GM12878 (cell line): ENCODE measurements at regions not wholly inside any gene's neighbourhood (a gene's known extent, or its start where the extent isn't known, plus 50 kb on each side); places are given as distances from the start of the nearest gene placed in this dataset.

Source experiments
- ATAC-seq: fragments of 200-7000 bp; cut with Tn5 transposase; 3 replicates; pipeline ENCODE4 v1.9.1; 2020; ENCODE audit warnings: mild to moderate bottlenecking, moderate library complexity
- BruUV-seq: library from RNA; stranded (reverse); fragments of 400-500 nt; replicated peaks from 2 replicates; lab custom pipeline; 2021; lab: Mats Ljungman, UMichigan
- CTCF ChIA-PET: fragments of 300-600 bp; sonication (Branson Sonifier 250); formaldehyde crosslinking; extraction: SDS; loops from one replicate; lab custom pipeline; 2021; ENCODE audit warnings: inconsistent platforms; lab: Yijun Ruan, JAX
- POLR2A ChIA-PET: fragments of 350-600 bp; formaldehyde crosslinking; extraction: SDS; loops from one replicate; lab custom pipeline; 2021; ENCODE audit warnings: inconsistent platforms; lab: Charles Lee
- RAD21 ChIA-PET: fragments of 300-600 bp; sonication (Branson Sonifier 250); formaldehyde crosslinking; loops from one replicate; lab custom pipeline; 2023; ENCODE audit warnings: antibody characterized with exemption; ENCODE audit not compliant: unreplicated experiment; lab: Charles Lee
- SMC1A ChIA-PET: fragments of 300-600 bp; sonication (Branson Sonifier 250); formaldehyde crosslinking; loops from one replicate; lab custom pipeline; 2023; ENCODE audit not compliant: unreplicated experiment, uncharacterized antibody; lab: Charles Lee
- DNase-seq: peaks from one replicate; pipeline ENCODE4 v3.0.0-alpha.2; 2011; ENCODE audit warnings: low read depth, low spot score
- FAIRE-seq: peaks from 3 replicates; lab custom pipeline; 2011; peaks lifted over from hg19 to GRCh38; lab: Jason Lieb, UNC
- H2AFZ ChIP-seq: 2 replicates; pipeline ENCODE4 v1.6.0; 2011; ENCODE audit warnings: low read depth, low read length, control low read depth; ENCODE audit not compliant: control insufficient read depth
- H3K27ac ChIP-seq: 2 replicates; pipeline ENCODE4 v1.5.1; 2011; ENCODE audit warnings: control low read depth; ENCODE audit not compliant: control insufficient read depth, insufficient read depth
- H3K27me3 ChIP-seq, 2 experiments: replicated peaks in 1 of 2; 2 replicates each; pipeline versions ENCODE4 v1.6.0 to v1.6.1; 2011; ENCODE audit warnings: low read length in 1 of 2; ENCODE audit not compliant: control insufficient read depth in 2 of 2, insufficient read depth in 2 of 2
- H3K36me3 ChIP-seq, 2 experiments: 2 replicates each; pipeline ENCODE4 v1.5.1; 2011; ENCODE audit warnings: low read length in 1 of 2; ENCODE audit not compliant: control insufficient read depth in 2 of 2, insufficient read depth in 2 of 2
- H3K4me1 ChIP-seq: 2 replicates; pipeline ENCODE4 v1.6.1; 2011; ENCODE audit warnings: mild to moderate bottlenecking, low read length, moderate library complexity, mixed read lengths; ENCODE audit not compliant: control insufficient read depth, insufficient read depth
- H3K4me2 ChIP-seq: 2 replicates; pipeline ENCODE4 v1.6.0; 2011; ENCODE audit warnings: control low read depth; ENCODE audit not compliant: control insufficient read depth, insufficient read depth
- H3K4me3 ChIP-seq: fragments of 200-600 bp; sonication (generic); 2 replicates; pipeline ENCODE4 v1.5.1; 2016
- H3K79me2 ChIP-seq: 2 replicates; pipeline ENCODE4 v1.6.0; 2011; ENCODE audit warnings: low read length; ENCODE audit not compliant: control insufficient read depth, insufficient read depth
- H3K9ac ChIP-seq: 2 replicates; pipeline ENCODE4 v1.8.0; 2011; ENCODE audit warnings: low read length, control low read depth, mixed read lengths; ENCODE audit not compliant: control insufficient read depth, insufficient read depth
- H3K9me3 ChIP-seq: replicated peaks from 3 replicates; pipeline ENCODE4 v1.5.1; 2011; ENCODE audit warnings: mild to moderate bottlenecking, low read length; ENCODE audit not compliant: control insufficient read depth, insufficient read depth
- H4K20me1 ChIP-seq: 2 replicates; pipeline ENCODE4 v1.6.0; 2011; ENCODE audit not compliant: control insufficient read depth, insufficient read depth
- ASH2L ChIP-seq: fragments of 300-600, 200-600 bp; sonication (generic); IDR thresholded peaks from 2 replicates; pipeline ENCODE4 v1.6.1; 2017; ENCODE audit warnings: low read depth, mild to moderate bottlenecking, borderline replicate concordance
- CBX5 ChIP-seq: sonication (generic); IDR thresholded peaks from 2 replicates; pipeline ENCODE4 v1.6.1; 2016; ENCODE audit warnings: low read depth, moderate library complexity, mild to moderate bottlenecking, inconsistent platforms
- EGR1 ChIP-seq, 2 experiments: IDR thresholded peaks; 1 replicate in 1 of 2; 2 replicates in 1 of 2; pipeline ENCODE4 v1.6.1; 2011 to 2012; ENCODE audit warnings: low read depth in 2 of 2, low read length in 2 of 2, borderline replicate concordance in 1 of 2, mild to moderate bottlenecking in 1 of 2, moderate library complexity in 1 of 2
- GATAD2B ChIP-seq: fragments of 450-650 bp; conservative IDR thresholded peaks from 2 replicates; pipeline ENCODE4 v1.6.1; 2017; ENCODE audit warnings: low read depth, mild to moderate bottlenecking, moderate library complexity
- JUNB ChIP-seq: IDR thresholded peaks from 2 replicates; pipeline ENCODE4 v1.6.1; 2016; ENCODE audit warnings: antibody characterized with exemption, mild to moderate bottlenecking
- MTA2 ChIP-seq: fragments of 450-650 bp; IDR thresholded peaks from 2 replicates; pipeline ENCODE4 v1.6.1; 2016; ENCODE audit warnings: low read depth, mild to moderate bottlenecking, moderate library complexity
- NR2C1 ChIP-seq: fragments of 450-650 bp; IDR thresholded peaks from 2 replicates; pipeline ENCODE4 v1.6.1; 2017; ENCODE audit warnings: antibody characterized with exemption, mild to moderate bottlenecking, moderate library complexity
- PML ChIP-seq: IDR thresholded peaks from 2 replicates; pipeline ENCODE4 v1.6.1; 2012; ENCODE audit warnings: low read length, inconsistent platforms
- POLR2AphosphoS5 ChIP-seq: IDR thresholded peaks from 2 replicates; pipeline ENCODE4 v1.6.1; 2011; ENCODE audit warnings: mild to moderate bottlenecking, low read length, inconsistent platforms
- RCOR1 ChIP-seq: conservative IDR thresholded peaks from 2 replicates; pipeline ENCODE4 v1.6.1; 2012; ENCODE audit warnings: low read depth, low read length, improper control_type of control experiment
- RFX5 ChIP-seq: IDR thresholded peaks from 2 replicates; pipeline ENCODE4 v1.6.1; 2011; ENCODE audit warnings: low read depth, low read length, improper control_type of control experiment
- SMAD5 ChIP-seq: IDR thresholded peaks from 2 replicates; pipeline ENCODE4 v1.6.1; 2016; ENCODE audit warnings: antibody characterized with exemption, low read depth
- TBL1XR1 ChIP-seq: IDR thresholded peaks from 2 replicates; pipeline ENCODE4 v1.6.1; 2012; ENCODE audit warnings: low read depth, low read length, improper control_type of control experiment
- ZNF384 ChIP-seq: IDR thresholded peaks from 2 replicates; pipeline ENCODE4 v1.6.1; 2012; ENCODE audit warnings: low read depth, mild to moderate bottlenecking, low read length, improper control_type of control experiment, borderline replicate concordance
- ZNF622 ChIP-seq: fragments of 450-650 bp; IDR thresholded peaks from 2 replicates; pipeline ENCODE4 v1.6.1; 2017; ENCODE audit warnings: mild to moderate bottlenecking, inconsistent platforms
- in situ Hi-C: fragments of 300-500 bp; cut with MboI; formaldehyde crosslinking; loops from 9 replicates; pipeline ENCODE4 v1.14.3; 2018; ENCODE audit warnings: mixed read lengths
- intact Hi-C: fragments of 100-400 bp; cut with micrococcal nuclease; formaldehyde crosslinking; loops from one replicate; pipeline ENCODE4 v1.14.2; 2022; ENCODE audit not compliant: unreplicated experiment
- TF ChIP-seq, protein P1 (sequence below): fragments of 450-650 bp; formaldehyde crosslinking; IDR thresholded peaks from 2 replicates; pipeline ENCODE4 v1.5.0; 2022; ENCODE audit warnings: mild to moderate bottlenecking, missing genetic modification characterization
- TF ChIP-seq, protein P2 (sequence below): fragments of 450-650 bp; IDR thresholded peaks from 2 replicates; pipeline ENCODE4 v1.6.1; 2017; ENCODE audit warnings: borderline replicate concordance

DNA sequence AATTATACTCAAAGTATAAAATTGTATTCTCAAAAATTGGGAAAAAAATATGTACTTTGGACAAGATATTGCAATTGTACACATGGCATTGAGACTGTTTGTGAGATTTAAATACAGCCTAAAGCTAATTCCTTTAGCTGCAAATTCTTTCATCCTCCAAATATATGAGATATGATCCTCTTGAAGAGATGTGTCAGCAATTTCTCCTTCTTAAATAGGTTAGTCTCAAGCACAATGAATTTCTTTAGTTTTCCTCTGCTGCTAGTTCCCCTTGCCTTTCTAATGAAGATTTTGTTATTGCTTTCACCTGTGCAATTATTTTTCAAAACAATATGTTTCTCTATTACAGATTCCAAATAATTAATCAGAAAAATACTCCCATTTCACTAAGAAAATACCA is 153.4 kb upstream of the GULP1 start:
- H3K27ac ChIP-seq = no peak overlapping the region
- no peaks in the 10 kb centered on the region for H3K36me3 ChIP-seq
- no peak overlapping the region for H3K4me2 ChIP-seq
- H3K27me3 ChIP-seq = no peaks in the 10 kb centered on the region
- ATAC-seq = no peak
- H3K9me3 ChIP-seq = no peaks in the 10 kb centered on the region
- H3K79me2 ChIP-seq = no peaks in the 10 kb centered on the region
- TF ChIP-seq PML = no peak
- TF ChIP-seq RFX5 = no peak
- no peak for TF ChIP-seq RCOR1
- no peak for TF ChIP-seq TBL1XR1
- TF ChIP-seq ASH2L = no peak
- TF ChIP-seq, protein P1, sequence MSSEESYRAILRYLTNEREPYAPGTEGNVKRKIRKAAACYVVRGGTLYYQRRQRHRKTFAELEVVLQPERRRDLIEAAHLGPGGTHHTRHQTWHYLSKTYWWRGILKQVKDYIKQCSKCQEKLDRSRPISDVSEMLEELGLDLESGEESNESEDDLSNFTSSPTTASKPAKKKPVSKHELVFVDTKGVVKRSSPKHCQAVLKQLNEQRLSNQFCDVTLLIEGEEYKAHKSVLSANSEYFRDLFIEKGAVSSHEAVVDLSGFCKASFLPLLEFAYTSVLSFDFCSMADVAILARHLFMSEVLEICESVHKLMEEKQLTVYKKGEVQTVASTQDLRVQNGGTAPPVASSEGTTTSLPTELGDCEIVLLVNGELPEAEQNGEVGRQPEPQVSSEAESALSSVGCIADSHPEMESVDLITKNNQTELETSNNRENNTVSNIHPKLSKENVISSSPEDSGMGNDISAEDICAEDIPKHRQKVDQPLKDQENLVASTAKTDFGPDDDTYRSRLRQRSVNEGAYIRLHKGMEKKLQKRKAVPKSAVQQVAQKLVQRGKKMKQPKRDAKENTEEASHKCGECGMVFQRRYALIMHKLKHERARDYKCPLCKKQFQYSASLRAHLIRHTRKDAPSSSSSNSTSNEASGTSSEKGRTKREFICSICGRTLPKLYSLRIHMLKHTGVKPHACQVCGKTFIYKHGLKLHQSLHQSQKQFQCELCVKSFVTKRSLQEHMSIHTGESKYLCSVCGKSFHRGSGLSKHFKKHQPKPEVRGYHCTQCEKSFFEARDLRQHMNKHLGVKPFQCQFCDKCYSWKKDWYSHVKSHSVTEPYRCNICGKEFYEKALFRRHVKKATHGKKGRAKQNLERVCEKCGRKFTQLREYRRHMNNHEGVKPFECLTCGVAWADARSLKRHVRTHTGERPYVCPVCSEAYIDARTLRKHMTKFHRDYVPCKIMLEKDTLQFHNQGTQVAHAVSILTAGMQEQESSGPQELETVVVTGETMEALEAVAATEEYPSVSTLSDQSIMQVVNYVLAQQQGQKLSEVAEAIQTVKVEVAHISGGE (CRISPR knock-in tag) = no peak
- TF ChIP-seq JUNB = no peak
- no peak for TF ChIP-seq SMAD5
- no peak for TF ChIP-seq EGR1 (IDR thresholded peaks at IDR 0.05; ENCODE audit: borderline replicate concordance in 1 of 2, low read depth in 2 of 2, low read length in 2 of 2)
- TF ChIP-seq MTA2 = no peak
- no peak for TF ChIP-seq ZNF622
- no peak for TF ChIP-seq CBX5
- TF ChIP-seq, protein P2, sequence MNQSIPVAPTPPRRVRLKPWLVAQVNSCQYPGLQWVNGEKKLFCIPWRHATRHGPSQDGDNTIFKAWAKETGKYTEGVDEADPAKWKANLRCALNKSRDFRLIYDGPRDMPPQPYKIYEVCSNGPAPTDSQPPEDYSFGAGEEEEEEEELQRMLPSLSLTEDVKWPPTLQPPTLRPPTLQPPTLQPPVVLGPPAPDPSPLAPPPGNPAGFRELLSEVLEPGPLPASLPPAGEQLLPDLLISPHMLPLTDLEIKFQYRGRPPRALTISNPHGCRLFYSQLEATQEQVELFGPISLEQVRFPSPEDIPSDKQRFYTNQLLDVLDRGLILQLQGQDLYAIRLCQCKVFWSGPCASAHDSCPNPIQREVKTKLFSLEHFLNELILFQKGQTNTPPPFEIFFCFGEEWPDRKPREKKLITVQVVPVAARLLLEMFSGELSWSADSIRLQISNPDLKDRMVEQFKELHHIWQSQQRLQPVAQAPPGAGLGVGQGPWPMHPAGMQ = no peak
- TF ChIP-seq ZNF384 = no peak
- TF ChIP-seq NR2C1 = no peak
- TF ChIP-seq GATAD2B = no peak
- TF ChIP-seq POLR2AphosphoS5 = no peak
- FAIRE-seq = no peak
- ChIA-PET SMC1A (interaction anchor here (1.2 kb wide), 1 partner anchor 85 kb away, joined by 3 read pairs; no protein-coding TSS in a partner anchor), CTCF (no interaction called here), POLR2A (no interaction called here), RAD21 (no interaction called here)
- in situ Hi-C loops = no loop called here
- no peak overlapping the region for H2AFZ ChIP-seq
- intact Hi-C loops = no loop called here
- H3K9ac ChIP-seq = no peak overlapping the region
- H3K4me3 ChIP-seq = no peak overlapping the region
- no peaks in the 10 kb centered on the region for H4K20me1 ChIP-seq
- no peak for DNase-seq
- BruUV-seq = no TSS peak
- H3K4me1 ChIP-seq = no peaks in the 10 kb centered on the region
